Gastrocnemius medialis (tissue), 4 donors: ENCODE measurements at regions not wholly inside any gene's neighbourhood (a gene's known extent, or its start where the extent isn't known, plus 50 kb on each side); places are given as distances from the start of the nearest gene placed in this dataset.

Experiments
- ATAC-seq, 2 donors: fragments of 150-250 bp; one replicate each; pipeline ENCODE4 v1.9.1; 2016
- DNase-seq, 2 donors: peaks; one replicate each; pipeline ENCODE4 v3.0.0-alpha.2; 2019
- H3K27ac ChIP-seq, 4 donors: fragments of 200-600 bp; sonication (generic); 1 replicate in 1 of 4; 2 replicates in 3 of 4; pipeline ENCODE4 v1.5.1; 2016 to 2018; ENCODE audit warnings: mild to moderate bottlenecking in 2 of 4, moderate library complexity in 1 of 4
- H3K27me3 ChIP-seq, 3 donors: fragments of 200-600 bp; sonication (generic) in 2 of 3; 1 replicate in 1 of 3; 2 replicates in 2 of 3; pipeline versions ENCODE4 v1.5.1 to v1.6.0; 2016 to 2019; ENCODE audit warnings: mild to moderate bottlenecking in 1 of 3, moderate library complexity in 1 of 3
- H3K36me3 ChIP-seq, 2 donors: fragments of 200-600 bp; sonication (generic) in 1 of 2; one replicate each; pipeline ENCODE4 v1.5.1; 2017 to 2018
- H3K4me1 ChIP-seq, 2 donors: fragments of 200-600 bp; sonication (generic) in 1 of 2; one replicate each; pipeline ENCODE4 v1.5.1; 2016 to 2017; ENCODE audit warnings: mild to moderate bottlenecking in 2 of 2
- H3K4me3 ChIP-seq, 4 donors: fragments of 200-600 bp; sonication (generic) in 3 of 4; 1 replicate in 1 of 4; 2 replicates in 3 of 4; pipeline ENCODE4 v1.5.1; 2016 to 2019; ENCODE audit warnings: mild to moderate bottlenecking in 2 of 4
- H3K9me3 ChIP-seq, 3 donors: fragments of 200-600 bp; sonication (generic) in 2 of 3; 1 replicate in 1 of 3; 2 replicates in 2 of 3; pipeline ENCODE4 v1.5.1; 2016 to 2019
- CTCF ChIP-seq, 5 experiments: fragments of 450-650 bp in 3 of 5; fragments of 200-600 bp in 2 of 5; sonication (generic) in 2 of 5; IDR thresholded peaks in 4 of 5; conservative IDR thresholded peaks in 1 of 5; 1 replicate in 4 of 5; 2 replicates in 1 of 5; pipeline ENCODE4 v1.5.1; 2016 to 2019; ENCODE audit warnings: antibody characterized with exemption in 5 of 5, mild to moderate bottlenecking in 3 of 5, moderate library complexity in 3 of 5
- POLR2A ChIP-seq, 2 donors: fragments of 450-650 bp; IDR thresholded peaks; one replicate each; pipeline ENCODE4 v1.6.1; 2017; ENCODE audit warnings: antibody characterized with exemption in 2 of 2, mild to moderate bottlenecking in 2 of 2, moderate library complexity in 2 of 2
- in situ Hi-C, 4 donors: fragments of 200-750 bp; cut with MboI; loops; one replicate each; pipeline versions ENCODE4 v1.15.0 to v1.8.0; 2017; ENCODE audit warnings: low sequenced_read_pairs in 4 of 4
- intact Hi-C: fragments of 100-400 bp; cut with DNase I; formaldehyde crosslinking; loops from one replicate; pipeline ENCODE4 v1.15.1; 2023; ENCODE audit warnings: low total_unique reads

- Histone ChIP-seq H3K27ac (no peak overlapping the region), H3K27me3 (no peaks in the 10 kb centered on the region), H3K9me3 (no peaks in the 10 kb centered on the region), H3K36me3 (no peaks in the 10 kb centered on the region), H3K4me3 (no peak overlapping the region), H3K4me1 (no peaks in the 10 kb centered on the region)
- ATAC-seq (no peak), DNase-seq (no peak)
- in situ Hi-C loops (no loop called here), intact Hi-C loops (no loop called here)
- TF ChIP-seq CTCF (IDR thresholded peaks at IDR 0.05 in 4 of 5, conservative IDR thresholded peaks at IDR 0.05 in 1 of 5): no peak
- no peak for TF ChIP-seq POLR2A (IDR thresholded peaks at IDR 0.05)
Measured at GRCh38 chr5:99076723-99077640, 148.2 kb upstream of the CHD1 start.

GRCh38 chr5:99072846-99073245 lies 144.0 kb upstream of the CHD1 start:
- intact Hi-C loops: no loop called here
- Histone ChIP-seq H3K4me1 (no peaks in the 10 kb centered on the region), H3K4me3 (no peak overlapping the region), H3K27me3 (no peaks in the 10 kb centered on the region), H3K36me3 (no peaks in the 10 kb centered on the region), H3K9me3 (no peaks in the 10 kb centered on the region), H3K27ac (no peak overlapping the region)
- no peak for DNase-seq
- in situ Hi-C loops: no loop called here
- no peak for TF ChIP-seq CTCF (IDR thresholded peaks at IDR 0.05 in 4 of 5, conservative IDR thresholded peaks at IDR 0.05 in 1 of 5)
- no peak for ATAC-seq

GRCh38 chr5:99070822-99071221 lies 142.0 kb upstream of the CHD1 start:
- no peaks in the 10 kb centered on the region for H3K27me3 ChIP-seq
- TF ChIP-seq CTCF (IDR thresholded peaks at IDR 0.05 in 4 of 5, conservative IDR thresholded peaks at IDR 0.05 in 1 of 5) (no peak), POLR2A (IDR thresholded peaks at IDR 0.05) (no peak)
- intact Hi-C loops: no loop called here
- no peaks in the 10 kb centered on the region for H3K36me3 ChIP-seq
- H3K27ac ChIP-seq: no peak overlapping the region
- no peak for DNase-seq
- no peak for ATAC-seq
- in situ Hi-C loops: no loop called here
- no peaks in the 10 kb centered on the region for H3K9me3 ChIP-seq
- H3K4me3 ChIP-seq: no peak overlapping the region
- H3K4me1 ChIP-seq: no peaks in the 10 kb centered on the region

- Histone ChIP-seq H3K4me3 (no peak overlapping the region), H3K4me1 (no peaks in the 10 kb centered on the region), H3K9me3 (no peaks in the 10 kb centered on the region), H3K36me3 (no peaks in the 10 kb centered on the region), H3K27ac (no peak overlapping the region), H3K27me3 (no peaks in the 10 kb centered on the region)
- ATAC-seq: no peak
- in situ Hi-C loops (no loop called here), intact Hi-C loops (no loop called here)
- no peak for DNase-seq
- no peak for TF ChIP-seq CTCF (IDR thresholded peaks at IDR 0.05 in 4 of 5, conservative IDR thresholded peaks at IDR 0.05 in 1 of 5)
Measured at GRCh38 chr5:99070362-99070761, 141.6 kb upstream of the CHD1 start.
